Transverse colon (tissue), 4 donors: ENCODE measurements at regions not wholly inside any gene's neighbourhood (a gene's known extent, or its start where the extent isn't known, plus 50 kb on each side); places are given as distances from the start of the nearest gene placed in this dataset.
"Not testable (repeated sequence)": the region's sequence is repeated elsewhere in the genome, so short reads cannot be mapped to it uniquely, and the experiment has no call there.

Experiments used
- DNase-seq: peaks from one replicate; pipeline ENCODE4 v3.0.0-alpha.2; 2019
- H3K27ac ChIP-seq, 4 donors: fragments of 200-600 bp; sonication (generic); 2 replicates each; pipeline ENCODE4 v1.5.1; 2016 to 2018; ENCODE audit warnings: inconsistent platforms in 4 of 4
- H3K27me3 ChIP-seq: fragments of 200-600 bp; sonication (generic); 2 replicates; pipeline ENCODE4 v1.5.1; 2017; ENCODE audit warnings: inconsistent platforms
- H3K36me3 ChIP-seq, 4 donors: fragments of 200-600 bp; sonication (generic); 2 replicates each; pipeline ENCODE4 v1.5.1; 2017 to 2019; ENCODE audit warnings: inconsistent platforms in 4 of 4
- H3K4me1 ChIP-seq, 4 donors: fragments of 200-600 bp; sonication (generic); 2 replicates each; pipeline ENCODE4 v1.5.1; 2017 to 2020; ENCODE audit warnings: inconsistent platforms in 4 of 4
- H3K4me3 ChIP-seq, 4 donors: fragments of 200-600 bp; sonication (generic); 1 replicate in 1 of 4; 2 replicates in 3 of 4; pipeline versions ENCODE4 v1.5.1 to v1.6.1; 2017 to 2019; ENCODE audit warnings: inconsistent platforms in 4 of 4
- H3K9me3 ChIP-seq, 2 donors: fragments of 200-600 bp; sonication (generic); 2 replicates each; pipeline ENCODE4 v1.5.1; 2017 to 2019; ENCODE audit warnings: inconsistent platforms in 2 of 2
- CTCF ChIP-seq, 5 experiments: fragments of 200-600 bp in 3 of 5; fragments of 450-650 bp in 2 of 5; sonication (generic) in 3 of 5; IDR thresholded peaks; 1 replicate in 2 of 5; 2 replicates in 3 of 5; pipeline ENCODE4 v1.5.1; 2016 to 2017; ENCODE audit warnings: antibody characterized with exemption in 5 of 5, inconsistent platforms in 3 of 5, mild to moderate bottlenecking in 2 of 5, moderate library complexity in 1 of 5
- EP300 ChIP-seq: sonication (generic); formaldehyde crosslinking; IDR thresholded peaks from one replicate; pipeline ENCODE4 v1.6.1; 2017; ENCODE audit warnings: antibody characterized with exemption, low read depth
- POLR2A ChIP-seq: fragments of 450-650 bp; IDR thresholded peaks from one replicate; pipeline ENCODE4 v1.6.1; 2016; ENCODE audit warnings: antibody characterized with exemption, mild to moderate bottlenecking, moderate library complexity
- POLR2AphosphoS5 ChIP-seq, 3 donors: sonication (generic); formaldehyde crosslinking; IDR thresholded peaks; one replicate each; pipeline ENCODE4 v1.6.1; 2016; ENCODE audit warnings: antibody characterized with exemption in 3 of 3
- WGBS, 2 donors: methylation state at CpG; one replicate each; pipeline ENCODE4 v1.1.5; 2018; ENCODE audit warnings: low coverage in 1 of 2; 5-methylcytosine and 5-hydroxymethylcytosine counted together
- in situ Hi-C, 4 donors: fragments of 200-750 bp; cut with MboI; loops; one replicate each; pipeline versions ENCODE4 v1.15.0 to v1.15.1; 2017; ENCODE audit warnings: low sequenced_read_pairs in 3 of 4, low pct_ligation_motif_present in 1 of 4, low pct_unique_long_range_greater_than_20kb in 1 of 4
- intact Hi-C: fragments of 100-400 bp; cut with DNase I; formaldehyde crosslinking; loops from one replicate; pipeline ENCODE4 v1.15.1; 2023; ENCODE audit warnings: low total_unique reads

- TF ChIP-seq CTCF (IDR thresholded peaks at IDR 0.05), result no peak
- TF ChIP-seq EP300, result no peak
- no peak for TF ChIP-seq POLR2AphosphoS5 (IDR thresholded peaks at IDR 0.05)
- no peak for TF ChIP-seq POLR2A
- WGBS, 2 donors, result 95 to 100% methylated on average over 1 of the region's 1 CpG
- H3K4me3 ChIP-seq, result no peak overlapping the region
Observed at GRCh38 chr2:180591947-180592346, 388.5 kb upstream of the UBE2E3 start.

GRCh38 chr2:180591093-180591781 lies 389.2 kb upstream of the UBE2E3 start:
- H3K27me3 ChIP-seq, H3K36me3 ChIP-seq, intact Hi-C loops, H3K4me3 ChIP-seq, H3K4me1 ChIP-seq, H3K27ac ChIP-seq, H3K9me3 ChIP-seq, in situ Hi-C loops: not testable (repeated sequence)
- 60 to 100% methylated on average over 4 to 11 of the region's 11 CpGs for WGBS, 2 donors
- DNase-seq, result peak; percentile 12

More at GRCh38 chr2:180591947-180592346, 388.5 kb upstream of the UBE2E3 start:
- Histone ChIP-seq H3K9me3 (no peaks in the 10 kb centered on the region), H3K27me3 (no peaks in the 10 kb centered on the region), H3K36me3 (no peaks in the 10 kb centered on the region), H3K4me1 (no peaks in the 10 kb centered on the region), H3K27ac (no peak overlapping the region)
- intact Hi-C loops (no loop called here), in situ Hi-C loops (no loop called here)
- DNase-seq, result no peak

GRCh38 chr2:180583441-180584140 lies 396.8 kb upstream of the UBE2E3 start:
- in situ Hi-C loops, result no loop called here
- intact Hi-C loops, result no loop called here

GRCh38 chr2:180579388-180579787 lies 401.0 kb upstream of the UBE2E3 start:
- Histone ChIP-seq H3K27me3 (no peaks in the 10 kb centered on the region), H3K27ac (no peak overlapping the region), H3K9me3 (no peaks in the 10 kb centered on the region), H3K36me3 (no peaks in the 10 kb centered on the region), H3K4me1 (peaks cover 0 to 1% (median 0%) of the 10 kb centered on the region in 4 donors), H3K4me3 (no peak overlapping the region)
- 74 to 89% methylated on average over 2 of the region's 2 CpGs for WGBS, 2 donors
- in situ Hi-C loops (no loop called here), intact Hi-C loops (no loop called here)
- DNase-seq, result no peak
- TF ChIP-seq POLR2A (no peak), EP300 (no peak), CTCF (IDR thresholded peaks at IDR 0.05) (no peak), POLR2AphosphoS5 (IDR thresholded peaks at IDR 0.05) (no peak)

More at GRCh38 chr2:180583441-180584140, 396.8 kb upstream of the UBE2E3 start:
- no peaks in the 10 kb centered on the region for H3K4me1 ChIP-seq
- H3K36me3 ChIP-seq, result no peaks in the 10 kb centered on the region
- no peak for DNase-seq
- no peaks in the 10 kb centered on the region for H3K9me3 ChIP-seq
- WGBS, 2 donors, result 79 to 80% methylated on average over 2 of the region's 2 CpGs
- H3K27ac ChIP-seq, result no peak overlapping the region
- TF ChIP-seq CTCF (IDR thresholded peaks at IDR 0.05) (no peak), POLR2A (no peak), EP300 (no peak), POLR2AphosphoS5 (IDR thresholded peaks at IDR 0.05) (no peak)
- H3K27me3 ChIP-seq, result no peaks in the 10 kb centered on the region
- no peak overlapping the region for H3K4me3 ChIP-seq
